Osteoblast (primary cell): ENCODE measurements at regions not wholly inside any gene's neighbourhood (a gene's known extent, or its start where the extent isn't known, plus 50 kb on each side); places are given as distances from the start of the nearest gene placed in this dataset.

Source experiments
- DNase-seq: peaks from one replicate; pipeline ENCODE4 v3.0.0; 2011; ENCODE audit warnings: low spot score, mixed read lengths; ENCODE audit not compliant: insufficient read length; ENCODE audit errors: missing footprints
- H2AFZ ChIP-seq: 2 replicates; pipeline ENCODE4 v1.6.0; 2011; ENCODE audit warnings: mild to moderate bottlenecking, low read length
- H3K27ac ChIP-seq: 2 replicates; pipeline ENCODE4 v1.5.1; 2011; ENCODE audit warnings: mild to moderate bottlenecking, low read depth, low read length, moderate library complexity
- H3K27me3 ChIP-seq: 2 replicates; pipeline ENCODE4 v1.6.0; 2012; ENCODE audit warnings: mild to moderate bottlenecking, control low read depth, inconsistent platforms, low read length, moderate library complexity; ENCODE audit not compliant: insufficient read depth
- H3K36me3 ChIP-seq: 2 replicates; pipeline ENCODE4 v1.5.1; 2011; ENCODE audit warnings: mild to moderate bottlenecking, low read length, control low read depth, moderate library complexity; ENCODE audit not compliant: insufficient read depth
- H3K4me1 ChIP-seq: 2 replicates; pipeline ENCODE4 v1.5.1; 2011; ENCODE audit warnings: mild to moderate bottlenecking, low read length, control low read depth, moderate library complexity; ENCODE audit not compliant: insufficient read depth
- H3K4me2 ChIP-seq: 2 replicates; pipeline ENCODE4 v1.6.0; 2011; ENCODE audit warnings: mild to moderate bottlenecking, low read length; ENCODE audit not compliant: insufficient read depth
- H3K4me3 ChIP-seq: fragments of 200-600 bp; sonication (generic); 3 replicates; pipeline ENCODE4 v1.5.1; 2012; ENCODE audit warnings: mild to moderate bottlenecking, low read length, inconsistent platforms; ENCODE audit not compliant: insufficient read depth
- H3K79me2 ChIP-seq: 2 replicates; pipeline ENCODE4 v1.6.0; 2012; ENCODE audit warnings: mild to moderate bottlenecking, low read length, control low read depth, inconsistent platforms; ENCODE audit not compliant: insufficient read depth
- H3K9me3 ChIP-seq: 2 replicates; pipeline ENCODE4 v1.5.1; 2011; ENCODE audit warnings: low read depth, low read length, control low read depth
- H4K20me1 ChIP-seq: 2 replicates; pipeline ENCODE4 v1.6.0; 2012; ENCODE audit warnings: mild to moderate bottlenecking, low read length, control low read depth; ENCODE audit not compliant: insufficient read depth
- CTCF ChIP-seq: IDR thresholded peaks from 2 replicates; pipeline ENCODE4 v1.5.1; 2011; ENCODE audit warnings: mild to moderate bottlenecking, low read depth, low read length, moderate library complexity; ENCODE audit errors: extremely low read depth

GRCh38 chr15:31433091-31433490 lies 106.5 kb downstream of the KLF13 start:
- Histone ChIP-seq H3K27me3 (no peaks in the 10 kb centered on the region), H4K20me1 (no peaks in the 10 kb centered on the region), H2AFZ (no peak overlapping the region), H3K36me3 (no peaks in the 10 kb centered on the region), H3K9me3 (no peaks in the 10 kb centered on the region), H3K79me2 (no peaks in the 10 kb centered on the region), H3K4me3 (no peak overlapping the region), H3K27ac (no peak overlapping the region), H3K4me1 (peaks cover 27% of the 10 kb centered on the region), H3K4me2 (no peak overlapping the region)
- peak; percentile 84 for DNase-seq
- TF ChIP-seq CTCF = no peak

GRCh38 chr15:31433574-31433973 lies 106.9 kb downstream of the KLF13 start:
- no peak for TF ChIP-seq CTCF
- Histone ChIP-seq H4K20me1 (no peaks in the 10 kb centered on the region), H3K79me2 (no peaks in the 10 kb centered on the region), H3K36me3 (no peaks in the 10 kb centered on the region), H3K4me1 (peaks cover 27% of the 10 kb centered on the region), H3K9me3 (no peaks in the 10 kb centered on the region), H3K27ac (peak overlapping the region; percentile 95), H3K4me2 (no peak overlapping the region), H3K27me3 (no peaks in the 10 kb centered on the region), H3K4me3 (no peak overlapping the region), H2AFZ (no peak overlapping the region)
- peak; percentile 41 for DNase-seq

GRCh38 chr15:31434275-31434587 lies 107.6 kb downstream of the KLF13 start:
- peak overlapping the region; percentile 92 for H3K4me2 ChIP-seq
- peak overlapping the region; percentile 59 for H3K4me3 ChIP-seq
- peak overlapping the region; percentile 95 for H3K27ac ChIP-seq

GRCh38 chr15:31434588-31435260 lies 108.1 kb downstream of the KLF13 start:
- Histone ChIP-seq H3K36me3 (no peaks in the 10 kb centered on the region), H2AFZ (peak overlapping the region; percentile 74), H3K27me3 (no peaks in the 10 kb centered on the region), H3K4me2 (peak overlapping the region; percentile 92), H4K20me1 (no peaks in the 10 kb centered on the region), H3K4me3 (peak overlapping the region; percentile 59), H3K27ac (peak overlapping the region; percentile 95), H3K9me3 (no peaks in the 10 kb centered on the region), H3K79me2 (no peaks in the 10 kb centered on the region), H3K4me1 (peaks cover 27% of the 10 kb centered on the region)
- no peak for TF ChIP-seq CTCF
- DNase-seq = peak; percentile 99

More at GRCh38 chr15:31434275-31434587, 107.6 kb downstream of the KLF13 start:
- H3K79me2 ChIP-seq = no peaks in the 10 kb centered on the region
- H4K20me1 ChIP-seq = no peaks in the 10 kb centered on the region
- H3K27me3 ChIP-seq = no peaks in the 10 kb centered on the region
- peaks cover 27% of the 10 kb centered on the region for H3K4me1 ChIP-seq
- H2AFZ ChIP-seq = peak overlapping the region; percentile 74
- no peaks in the 10 kb centered on the region for H3K9me3 ChIP-seq
- TF ChIP-seq CTCF = no peak
- peak; percentile 23 for DNase-seq
- H3K36me3 ChIP-seq = no peaks in the 10 kb centered on the region
